ENCODE measurements at regions not wholly inside any gene's neighbourhood (a gene's known extent, or its start where the extent isn't known, plus 50 kb on each side); places are given as distances from the start of the nearest gene placed in this dataset.

DNA sequence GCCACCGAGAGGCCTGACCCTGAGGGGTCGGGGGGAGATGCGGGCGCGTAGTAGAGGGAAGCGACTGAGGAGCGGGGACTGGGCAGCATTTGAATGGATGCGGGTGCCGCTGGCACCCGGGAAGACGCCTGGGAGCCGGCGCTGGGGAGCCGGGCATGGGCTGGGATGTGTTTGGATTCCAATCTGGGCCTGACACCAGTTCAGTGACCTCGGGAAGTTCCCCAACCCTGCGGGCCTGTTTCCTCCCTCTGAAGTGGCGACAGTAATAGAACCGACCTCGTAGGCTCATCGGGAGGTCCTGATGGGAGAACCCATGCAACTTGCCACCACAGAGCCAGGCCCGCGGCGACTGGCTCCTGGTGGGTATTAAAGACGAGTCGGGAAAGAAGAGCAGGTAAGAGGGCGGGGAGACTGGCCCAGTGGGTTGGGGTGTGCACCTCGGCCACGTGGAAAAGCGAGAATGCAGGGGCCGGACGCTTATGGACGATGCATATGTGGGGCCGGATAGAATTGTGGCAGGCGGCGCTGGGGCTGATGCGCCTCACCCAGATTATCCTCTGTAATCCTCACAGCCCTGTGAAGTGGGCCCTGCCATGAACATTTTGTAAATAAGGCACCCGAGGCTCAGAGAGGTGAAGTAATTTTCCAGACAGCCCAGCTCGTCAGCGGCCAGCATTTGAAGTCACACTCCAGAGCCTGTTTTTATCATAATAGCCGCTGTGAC is 105.8 kb downstream of the SLC16A1 start:
- TF ChIP-seq, protein P1, sequence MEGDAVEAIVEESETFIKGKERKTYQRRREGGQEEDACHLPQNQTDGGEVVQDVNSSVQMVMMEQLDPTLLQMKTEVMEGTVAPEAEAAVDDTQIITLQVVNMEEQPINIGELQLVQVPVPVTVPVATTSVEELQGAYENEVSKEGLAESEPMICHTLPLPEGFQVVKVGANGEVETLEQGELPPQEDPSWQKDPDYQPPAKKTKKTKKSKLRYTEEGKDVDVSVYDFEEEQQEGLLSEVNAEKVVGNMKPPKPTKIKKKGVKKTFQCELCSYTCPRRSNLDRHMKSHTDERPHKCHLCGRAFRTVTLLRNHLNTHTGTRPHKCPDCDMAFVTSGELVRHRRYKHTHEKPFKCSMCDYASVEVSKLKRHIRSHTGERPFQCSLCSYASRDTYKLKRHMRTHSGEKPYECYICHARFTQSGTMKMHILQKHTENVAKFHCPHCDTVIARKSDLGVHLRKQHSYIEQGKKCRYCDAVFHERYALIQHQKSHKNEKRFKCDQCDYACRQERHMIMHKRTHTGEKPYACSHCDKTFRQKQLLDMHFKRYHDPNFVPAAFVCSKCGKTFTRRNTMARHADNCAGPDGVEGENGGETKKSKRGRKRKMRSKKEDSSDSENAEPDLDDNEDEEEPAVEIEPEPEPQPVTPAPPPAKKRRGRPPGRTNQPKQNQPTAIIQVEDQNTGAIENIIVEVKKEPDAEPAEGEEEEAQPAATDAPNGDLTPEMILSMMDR (conservative IDR thresholded peaks at IDR 0.05; ENCODE audit: low read depth, low read length): no peak
- TF ChIP-seq SMC3 (IDR thresholded peaks at IDR 0.05; ENCODE audit: low read depth, low read length) (no peak), RCOR1 (IDR thresholded peaks at IDR 0.05; ENCODE audit: insufficient replicate concordance, low read length) (no peak)

Measured in IMR-90 (cell line).